Natural killer cell (primary cell): ENCODE measurements at regions not wholly inside any gene's neighbourhood (a gene's known extent, or its start where the extent isn't known, plus 50 kb on each side); places are given as distances from the start of the nearest gene placed in this dataset.

Source experiments
- ATAC-seq, 3 donors: fragments of 150-1000 bp in 2 of 3; fragments of 200-7000 bp in 1 of 3; cut with Tn5 transposase; 1 replicate in 1 of 3; 2 replicates in 2 of 3; pipeline ENCODE4 v1.10.0; 2021; ENCODE audit warnings: mild to moderate bottlenecking in 2 of 3, moderate library complexity in 2 of 3
- DNase-seq, 2 donors: peaks; one replicate each; pipeline versions ENCODE4 v3.0.0 to v3.0.0-alpha.2; 2013 to 2021; ENCODE audit warnings: mixed read lengths in 1 of 2
- H3K27ac ChIP-seq: one replicate; pipeline ENCODE4 v1.5.1; 2013; ENCODE audit warnings: mild to moderate bottlenecking, low read length
- H3K27me3 ChIP-seq: one replicate; pipeline ENCODE4 v1.6.1; 2013; ENCODE audit warnings: low read length; ENCODE audit not compliant: control insufficient read depth, insufficient read depth
- H3K36me3 ChIP-seq: one replicate; pipeline ENCODE4 v1.6.1; 2013; ENCODE audit warnings: low read length; ENCODE audit not compliant: control insufficient read depth, insufficient read depth
- H3K4me1 ChIP-seq: one replicate; pipeline ENCODE4 v1.6.1; 2013; ENCODE audit warnings: low read length; ENCODE audit not compliant: control insufficient read depth, insufficient read depth
- H3K4me3 ChIP-seq: one replicate; pipeline ENCODE4 v1.5.1; 2013; ENCODE audit warnings: low read length
- H3K9me3 ChIP-seq: one replicate; pipeline ENCODE4 v1.6.1; 2013; ENCODE audit warnings: low read length; ENCODE audit not compliant: control insufficient read depth, insufficient read depth
- H3K27ac Mint-ChIP-seq, 2 donors: one replicate each; pipeline ENCODE4 v1.8.0; 2022; ENCODE audit warnings: mild to moderate bottlenecking in 2 of 2, mixed read lengths in 2 of 2, moderate library complexity in 1 of 2
- H3K27me3 Mint-ChIP-seq, 2 donors: one replicate each; pipeline ENCODE4 v1.8.0; 2022; ENCODE audit warnings: low read depth in 2 of 2, mixed read lengths in 2 of 2
- H3K36me3 Mint-ChIP-seq: one replicate; pipeline ENCODE4 v1.8.0; 2022; ENCODE audit warnings: mixed read lengths
- H3K4me1 Mint-ChIP-seq, 2 donors: one replicate each; pipeline ENCODE4 v1.8.0; 2022; ENCODE audit warnings: mixed read lengths in 2 of 2
- H3K4me3 Mint-ChIP-seq: one replicate; pipeline ENCODE4 v1.8.0; 2022; ENCODE audit warnings: mild to moderate bottlenecking, moderate library complexity, mixed read lengths
- H3K9me3 Mint-ChIP-seq, 2 donors: one replicate each; pipeline ENCODE4 v1.8.0; 2022; ENCODE audit warnings: mixed read lengths in 2 of 2
- CTCF ChIP-seq: fragments of 200-600 bp; IDR thresholded peaks from one replicate; pipeline ENCODE4 v1.8.0; 2022; ENCODE audit warnings: antibody characterized with exemption
- WGBS: methylation state at CpG from one replicate; pipeline ENCODE4 v1.1.7; 2013; ENCODE audit warnings: missing lambda C conversion rate; ENCODE audit not compliant: insufficient coverage; 5-methylcytosine and 5-hydroxymethylcytosine counted together
- intact Hi-C: fragments of 100-400 bp; cut with micrococcal nuclease; formaldehyde crosslinking; loops from one replicate; pipeline ENCODE4 v1.14.2; 2022

- ATAC-seq (no peak), DNase-seq (no peak)
- no peaks in the 10 kb centered on the region for H3K9me3 ChIP-seq
- no peak overlapping the region for H3K4me3 Mint-ChIP-seq
- 93% methylated on average over 4 of the region's 4 CpGs for WGBS
- H3K36me3 Mint-ChIP-seq: no peaks in the 10 kb centered on the region
- H3K9me3 Mint-ChIP-seq: no peaks in the 10 kb centered on the region
- H3K4me3 ChIP-seq: no peak overlapping the region
- peaks cover 2 to 26% of the 10 kb centered on the region in 2 donors for H3K27me3 Mint-ChIP-seq
- intact Hi-C loops: no loop called here
- no peaks in the 10 kb centered on the region for H3K4me1 ChIP-seq
- H3K36me3 ChIP-seq: no peaks in the 10 kb centered on the region
- H3K27ac Mint-ChIP-seq: no peak overlapping the region
- no peaks in the 10 kb centered on the region for H3K4me1 Mint-ChIP-seq
- no peak for TF ChIP-seq CTCF
- peaks cover 5% of the 10 kb centered on the region for H3K27me3 ChIP-seq
- H3K27ac ChIP-seq: no peak overlapping the region
These were observed 426.1 kb upstream of the THBS1 start for GRCh38 chr15:39154776-39155175.

GRCh38 chr15:39156166-39156565 is 424.7 kb upstream of the THBS1 start:
- Histone ChIP-seq H3K9me3 (no peaks in the 10 kb centered on the region), H3K4me1 (no peaks in the 10 kb centered on the region), H3K27me3 (peaks cover 5% of the 10 kb centered on the region), H3K36me3 (no peaks in the 10 kb centered on the region), H3K4me3 (no peak overlapping the region), H3K27ac (no peak overlapping the region)
- intact Hi-C loops: no loop called here
- no peak for DNase-seq
- Mint-ChIP-seq H3K27ac (no peak overlapping the region), H3K4me3 (no peak overlapping the region), H3K9me3 (no peaks in the 10 kb centered on the region), H3K36me3 (no peaks in the 10 kb centered on the region), H3K27me3 (peaks cover 2 to 33% of the 10 kb centered on the region in 2 donors), H3K4me1 (no peaks in the 10 kb centered on the region)
- no peak for TF ChIP-seq CTCF
- WGBS: 74% methylated on average over 1 of the region's 1 CpG
- ATAC-seq: no peak

GRCh38 chr15:39156646-39157250 is 424.1 kb upstream of the THBS1 start:
- Mint-ChIP-seq H3K4me1 (no peaks in the 10 kb centered on the region), H3K4me3 (no peak overlapping the region), H3K9me3 (no peaks in the 10 kb centered on the region), H3K36me3 (no peaks in the 10 kb centered on the region), H3K27me3 (peaks cover 2 to 34% of the 10 kb centered on the region in 2 donors), H3K27ac (no peak overlapping the region)
- Histone ChIP-seq H3K4me1 (no peaks in the 10 kb centered on the region), H3K36me3 (no peaks in the 10 kb centered on the region), H3K27me3 (peaks cover 5% of the 10 kb centered on the region), H3K9me3 (no peaks in the 10 kb centered on the region), H3K4me3 (no peak overlapping the region), H3K27ac (no peak overlapping the region)
- intact Hi-C loops: no loop called here
- ATAC-seq (no peak), DNase-seq (no peak)
- no peak for TF ChIP-seq CTCF
- 77% methylated on average over 2 of the region's 2 CpGs for WGBS

GRCh38 chr15:39157882-39158281 is 423.0 kb upstream of the THBS1 start:
- intact Hi-C loops: no loop called here

More at GRCh38 chr15:39157882-39158281, 423.0 kb upstream of the THBS1 start:
- no peaks in the 10 kb centered on the region for H3K36me3 ChIP-seq
- peaks cover 5 to 35% of the 10 kb centered on the region in 2 donors for H3K27me3 Mint-ChIP-seq
- no peak overlapping the region for H3K27ac Mint-ChIP-seq
- H3K27me3 ChIP-seq: peaks cover 5% of the 10 kb centered on the region
- no peak for DNase-seq
- no peak overlapping the region for H3K4me3 ChIP-seq
- H3K4me1 ChIP-seq: no peaks in the 10 kb centered on the region
- ATAC-seq: no peak
- H3K4me1 Mint-ChIP-seq: no peaks in the 10 kb centered on the region
- TF ChIP-seq CTCF: no peak
- H3K9me3 Mint-ChIP-seq: no peaks in the 10 kb centered on the region
- H3K36me3 Mint-ChIP-seq: no peaks in the 10 kb centered on the region
- whole genome bisulfite sequencing: 80% methylated on average over 1 of the region's 1 CpG
- no peaks in the 10 kb centered on the region for H3K9me3 ChIP-seq
- H3K27ac ChIP-seq: no peak overlapping the region
- H3K4me3 Mint-ChIP-seq: no peak overlapping the region
